Tibial artery (tissue), 4 donors: ENCODE measurements at regions not wholly inside any gene's neighbourhood (a gene's known extent, or its start where the extent isn't known, plus 50 kb on each side); places are given as distances from the start of the nearest gene placed in this dataset.

ENCODE experiments used
- DNase-seq, 2 donors: peaks; one replicate each; pipeline ENCODE4 v3.0.0-alpha.2; 2019
- H3K27ac ChIP-seq, 2 donors: fragments of 200-600 bp; sonication (generic) in 1 of 2; 1 replicate in 1 of 2; 2 replicates in 1 of 2; pipeline ENCODE4 v1.5.1; 2018 to 2019; ENCODE audit warnings: mild to moderate bottlenecking in 1 of 2
- H3K27me3 ChIP-seq, 2 donors: fragments of 200-600 bp; sonication (generic) in 1 of 2; one replicate each; pipeline versions ENCODE4 v1.5.1 to v1.6.0; 2016 to 2019
- H3K36me3 ChIP-seq, 3 donors: fragments of 200-600 bp; sonication (generic) in 2 of 3; one replicate each; pipeline ENCODE4 v1.5.1; 2016 to 2019; ENCODE audit warnings: mild to moderate bottlenecking in 2 of 3
- H3K4me1 ChIP-seq, 4 donors: fragments of 200-600 bp; sonication (generic) in 2 of 4; 1 replicate in 3 of 4; 2 replicates in 1 of 4; pipeline ENCODE4 v1.5.1; 2016 to 2019
- H3K4me3 ChIP-seq, 2 donors: fragments of 200-600 bp; sonication (generic) in 1 of 2; 1 replicate in 1 of 2; 2 replicates in 1 of 2; pipeline ENCODE4 v1.5.1; 2018 to 2019; ENCODE audit warnings: mild to moderate bottlenecking in 2 of 2
- H3K9me3 ChIP-seq, 3 donors: fragments of 200-600 bp; sonication (generic) in 1 of 3; one replicate each; pipeline ENCODE4 v1.5.1; 2016 to 2019
- CTCF ChIP-seq, 2 experiments: fragments of 200-600 bp in 1 of 2; fragments of 450-650 bp in 1 of 2; IDR thresholded peaks; one replicate each; pipeline ENCODE4 v1.5.1; 2017 to 2019; ENCODE audit warnings: antibody characterized with exemption in 2 of 2, mild to moderate bottlenecking in 1 of 2, moderate library complexity in 1 of 2
- intact Hi-C: fragments of 100-400 bp; cut with DNase I; formaldehyde crosslinking; loops from one replicate; pipeline ENCODE4 v1.15.0; 2023; ENCODE audit warnings: low total_unique reads

- Histone ChIP-seq H3K4me1 (no peaks in the 10 kb centered on the region), H3K36me3 (no peaks in the 10 kb centered on the region), H3K27me3 (no peaks in the 10 kb centered on the region), H3K4me3 (no peak overlapping the region), H3K27ac (no peak overlapping the region), H3K9me3 (no peaks in the 10 kb centered on the region)
- no peak for TF ChIP-seq CTCF (IDR thresholded peaks at IDR 0.05)
- intact Hi-C loops: no loop called here
- no peak for DNase-seq
These were observed 82.1 kb upstream of the IRX2 start for GRCh38 chr5:2833556-2833955.

- Histone ChIP-seq H3K4me1 (no peaks in the 10 kb centered on the region), H3K27ac (no peak overlapping the region), H3K4me3 (no peak overlapping the region), H3K36me3 (no peaks in the 10 kb centered on the region), H3K9me3 (no peaks in the 10 kb centered on the region), H3K27me3 (no peaks in the 10 kb centered on the region)
- TF ChIP-seq CTCF (IDR thresholded peaks at IDR 0.05): no peak
- intact Hi-C loops: no loop called here
- DNase-seq: no peak
These were observed 80.9 kb upstream of the IRX2 start for GRCh38 chr5:2832394-2832793.

- peaks cover 0 to 5% (median 0%) of the 10 kb centered on the region in 3 donors for H3K9me3 ChIP-seq
- H3K4me1 ChIP-seq: no peaks in the 10 kb centered on the region
- no peak for TF ChIP-seq CTCF (IDR thresholded peaks at IDR 0.05)
- H3K4me3 ChIP-seq: no peak overlapping the region
- H3K27ac ChIP-seq: no peak overlapping the region
- DNase-seq: no peak
- H3K36me3 ChIP-seq: no peaks in the 10 kb centered on the region
- H3K27me3 ChIP-seq: no peaks in the 10 kb centered on the region
- intact Hi-C loops: no loop called here
These were observed 77.8 kb upstream of the IRX2 start for GRCh38 chr5:2829239-2829638.

- Histone ChIP-seq H3K9me3 (no peaks in the 10 kb centered on the region), H3K36me3 (no peaks in the 10 kb centered on the region), H3K4me3 (no peak overlapping the region), H3K4me1 (no peaks in the 10 kb centered on the region), H3K27me3 (no peaks in the 10 kb centered on the region), H3K27ac (no peak overlapping the region)
- TF ChIP-seq CTCF (IDR thresholded peaks at IDR 0.05): no peak
- DNase-seq: no peak
- intact Hi-C loops: no loop called here
These were observed 67.5 kb upstream of the IRX2 start for GRCh38 chr5:2818936-2819335.

- H3K27ac ChIP-seq: no peak overlapping the region
- intact Hi-C loops: no loop called here
- H3K4me1 ChIP-seq: no peaks in the 10 kb centered on the region
- H3K36me3 ChIP-seq: no peaks in the 10 kb centered on the region
- no peak for TF ChIP-seq CTCF (IDR thresholded peaks at IDR 0.05)
- no peaks in the 10 kb centered on the region for H3K9me3 ChIP-seq
- DNase-seq: no peak
- no peaks in the 10 kb centered on the region for H3K27me3 ChIP-seq
- H3K4me3 ChIP-seq: no peak overlapping the region
These were observed 65.6 kb upstream of the IRX2 start for GRCh38 chr5:2817031-2817603.

GRCh38 chr5:2813678-2814077, 62.2 kb upstream of the IRX2 start:
- Histone ChIP-seq H3K4me3 (no peak overlapping the region), H3K27ac (no peak overlapping the region), H3K27me3 (no peaks in the 10 kb centered on the region), H3K9me3 (no peaks in the 10 kb centered on the region), H3K36me3 (no peaks in the 10 kb centered on the region), H3K4me1 (no peaks in the 10 kb centered on the region)
- intact Hi-C loops: no loop called here
- no peak for TF ChIP-seq CTCF (IDR thresholded peaks at IDR 0.05)
- no peak for DNase-seq
